ENCODE measurements at regions not wholly inside any gene's neighbourhood (a gene's known extent, or its start where the extent isn't known, plus 50 kb on each side); places are given as distances from the start of the nearest gene placed in this dataset.

GRCh38 chr6:137357263-137357947 is 136.8 kb downstream of the OLIG3 start:
- POLR2A ChIA-PET, result interaction anchor here (1.0 kb wide), 1 partner anchor 8 kb away, joined by 3 read pairs; no protein-coding TSS in a partner anchor
- TF ChIP-seq GABPB1 (CRISPR knock-in tag; IDR thresholded peaks at IDR 0.05) (peak; percentile 84), TCF7 (CRISPR knock-in tag; IDR thresholded peaks at IDR 0.05; ENCODE audit: low read depth) (no peak)
- ATAC-seq, result no peak
- CTCF ChIA-PET, result interaction anchor here (1.3 kb wide), 2 partner anchors 35 to 232 kb away, joined by 3 to 5 read pairs; no protein-coding TSS in a partner anchor
- no peaks in the 10 kb centered on the region for H3K36me3 Mint-ChIP-seq
- no peak for DNase-seq (ENCODE audit: low spot score)
- no peaks in the 10 kb centered on the region for H3K27me3 Mint-ChIP-seq (ENCODE audit: low read depth)
- H3K4me1 Mint-ChIP-seq, result peaks cover 5% of the 10 kb centered on the region; the same call in 1 of the 2 replicates
- no peaks in the 10 kb centered on the region for H3K9me3 Mint-ChIP-seq
- H3K27ac Mint-ChIP-seq, result no peak overlapping the region
- H3K4me3 Mint-ChIP-seq, result no peak overlapping the region

GRCh38 chr6:137353842-137354397 is 134.7 kb upstream of the IFNGR1 start:
- TF ChIP-seq, protein P1, sequence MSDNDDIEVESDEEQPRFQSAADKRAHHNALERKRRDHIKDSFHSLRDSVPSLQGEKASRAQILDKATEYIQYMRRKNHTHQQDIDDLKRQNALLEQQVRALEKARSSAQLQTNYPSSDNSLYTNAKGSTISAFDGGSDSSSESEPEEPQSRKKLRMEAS (CRISPR knock-in tag; IDR thresholded peaks at IDR 0.05), result no peak
- TF ChIP-seq ATF1 (CRISPR knock-in tag; IDR thresholded peaks at IDR 0.05) (no peak), GTF2I (CRISPR knock-in tag; conservative IDR thresholded peaks at IDR 0.05) (no peak), NFE2L1 (CRISPR knock-in tag; IDR thresholded peaks at IDR 0.05) (no peak), RELA (CRISPR knock-in tag; IDR thresholded peaks at IDR 0.05; ENCODE audit: borderline replicate concordance) (no peak), GABPB1 (CRISPR knock-in tag; IDR thresholded peaks at IDR 0.05) (peak; percentile 85)
- no peak overlapping the region for H3K27ac Mint-ChIP-seq
- no peaks in the 10 kb centered on the region for H3K27me3 Mint-ChIP-seq (ENCODE audit: low read depth)
- H3K4me1 Mint-ChIP-seq, result peaks cover 5% of the 10 kb centered on the region; the same call in 1 of the 2 replicates
- H3K9me3 Mint-ChIP-seq, result no peaks in the 10 kb centered on the region
- no peaks in the 10 kb centered on the region for H3K36me3 Mint-ChIP-seq
- CTCF ChIA-PET, result interaction anchor here (1.3 kb wide), 1 partner anchor 62 kb away, joined by 4 read pairs; no protein-coding TSS in a partner anchor
- DNase-seq (ENCODE audit: low spot score) (no peak), ATAC-seq (no peak)
- POLR2A ChIA-PET, result no interaction called here
- no peak overlapping the region for H3K4me3 Mint-ChIP-seq

GRCh38 chr6:137353346-137353745 is 134.2 kb upstream of the IFNGR1 start:
- Mint-ChIP-seq H3K27me3 (ENCODE audit: low read depth) (no peaks in the 10 kb centered on the region), H3K27ac (no peak overlapping the region), H3K4me1 (peaks cover 4% of the 10 kb centered on the region; the same call in 1 of the 2 replicates), H3K9me3 (no peaks in the 10 kb centered on the region), H3K36me3 (no peaks in the 10 kb centered on the region), H3K4me3 (no peak overlapping the region)
- CTCF ChIA-PET, result interaction anchor here (1.3 kb wide), 1 partner anchor 62 kb away, joined by 4 read pairs; no protein-coding TSS in a partner anchor
- POLR2A ChIA-PET, result no interaction called here
- TF ChIP-seq ZNF317 (CRISPR knock-in tag; IDR thresholded peaks at IDR 0.05; ENCODE audit: borderline replicate concordance, low read depth) (no peak), CREM (CRISPR knock-in tag; IDR thresholded peaks at IDR 0.05) (no peak)
- DNase-seq (ENCODE audit: low spot score), result no peak
- no peak for ATAC-seq

- DNase-seq (ENCODE audit: low spot score) (no peak), ATAC-seq (no peak)
- POLR2A ChIA-PET, result no interaction called here
- Mint-ChIP-seq H3K27ac (no peak overlapping the region), H3K4me1 (no peaks in the 10 kb centered on the region), H3K4me3 (no peak overlapping the region), H3K36me3 (no peaks in the 10 kb centered on the region), H3K9me3 (no peaks in the 10 kb centered on the region), H3K27me3 (ENCODE audit: low read depth) (no peaks in the 10 kb centered on the region)
- CTCF ChIA-PET, result interaction anchor here (1.3 kb wide), 1 partner anchor 63 kb away, joined by 4 read pairs; no protein-coding TSS in a partner anchor
- TF ChIP-seq NFE2L1 (CRISPR knock-in tag; IDR thresholded peaks at IDR 0.05) (no peak), GABPB1 (CRISPR knock-in tag; IDR thresholded peaks at IDR 0.05) (peak; percentile 69)
Measured at GRCh38 chr6:137352859-137353258, 133.7 kb upstream of the IFNGR1 start.

DNA sequence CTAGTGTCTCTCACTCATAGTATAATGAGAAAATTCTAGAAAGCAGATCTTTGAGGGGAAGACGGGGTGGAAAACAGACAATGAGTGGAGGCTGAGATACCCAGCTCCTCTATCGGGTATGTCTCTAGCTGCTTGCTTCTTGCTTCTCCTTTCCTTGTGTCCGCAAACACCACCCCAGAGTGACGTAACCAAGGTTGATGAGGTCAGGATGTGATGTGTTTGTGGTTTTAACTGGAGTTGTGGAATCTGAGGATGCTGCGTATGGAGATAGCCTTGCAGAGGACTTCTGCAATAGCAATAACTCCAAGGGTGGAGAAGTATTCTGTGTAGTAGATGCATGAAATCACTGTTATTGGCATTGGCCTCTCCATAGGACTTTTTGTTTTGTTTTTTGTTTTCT is 132.7 kb upstream of the IFNGR1 start:
- Mint-ChIP-seq H3K27ac (no peak overlapping the region), H3K9me3 (no peaks in the 10 kb centered on the region), H3K4me1 (no peaks in the 10 kb centered on the region), H3K4me3 (no peak overlapping the region), H3K27me3 (ENCODE audit: low read depth) (no peaks in the 10 kb centered on the region), H3K36me3 (no peaks in the 10 kb centered on the region)
- CTCF ChIA-PET, result no interaction called here
- ATAC-seq, result no peak
- no peak for TF ChIP-seq ZNF396 (CRISPR knock-in tag; IDR thresholded peaks at IDR 0.05; ENCODE audit: borderline replicate concordance)
- TF ChIP-seq, protein P2, sequence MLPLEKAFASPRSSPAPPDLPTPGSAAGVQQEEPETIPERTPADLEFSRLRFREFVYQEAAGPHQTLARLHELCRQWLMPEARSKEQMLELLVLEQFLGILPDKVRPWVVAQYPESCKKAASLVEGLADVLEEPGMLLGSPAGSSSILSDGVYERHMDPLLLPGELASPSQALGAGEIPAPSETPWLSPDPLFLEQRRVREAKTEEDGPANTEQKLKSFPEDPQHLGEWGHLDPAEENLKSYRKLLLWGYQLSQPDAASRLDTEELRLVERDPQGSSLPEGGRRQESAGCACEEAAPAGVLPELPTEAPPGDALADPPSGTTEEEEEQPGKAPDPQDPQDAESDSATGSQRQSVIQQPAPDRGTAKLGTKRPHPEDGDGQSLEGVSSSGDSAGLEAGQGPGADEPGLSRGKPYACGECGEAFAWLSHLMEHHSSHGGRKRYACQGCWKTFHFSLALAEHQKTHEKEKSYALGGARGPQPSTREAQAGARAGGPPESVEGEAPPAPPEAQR (CRISPR knock-in tag; IDR thresholded peaks at IDR 0.05), result no peak
- TF ChIP-seq, protein P3, sequence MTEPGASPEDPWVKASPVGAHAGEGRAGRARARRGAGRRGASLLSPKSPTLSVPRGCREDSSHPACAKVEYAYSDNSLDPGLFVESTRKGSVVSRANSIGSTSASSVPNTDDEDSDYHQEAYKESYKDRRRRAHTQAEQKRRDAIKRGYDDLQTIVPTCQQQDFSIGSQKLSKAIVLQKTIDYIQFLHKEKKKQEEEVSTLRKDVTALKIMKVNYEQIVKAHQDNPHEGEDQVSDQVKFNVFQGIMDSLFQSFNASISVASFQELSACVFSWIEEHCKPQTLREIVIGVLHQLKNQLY (CRISPR knock-in tag; IDR thresholded peaks at IDR 0.05), result no peak
- no peak for TF ChIP-seq EMX1 (CRISPR knock-in tag; IDR thresholded peaks at IDR 0.05)
- TF ChIP-seq, protein P4, sequence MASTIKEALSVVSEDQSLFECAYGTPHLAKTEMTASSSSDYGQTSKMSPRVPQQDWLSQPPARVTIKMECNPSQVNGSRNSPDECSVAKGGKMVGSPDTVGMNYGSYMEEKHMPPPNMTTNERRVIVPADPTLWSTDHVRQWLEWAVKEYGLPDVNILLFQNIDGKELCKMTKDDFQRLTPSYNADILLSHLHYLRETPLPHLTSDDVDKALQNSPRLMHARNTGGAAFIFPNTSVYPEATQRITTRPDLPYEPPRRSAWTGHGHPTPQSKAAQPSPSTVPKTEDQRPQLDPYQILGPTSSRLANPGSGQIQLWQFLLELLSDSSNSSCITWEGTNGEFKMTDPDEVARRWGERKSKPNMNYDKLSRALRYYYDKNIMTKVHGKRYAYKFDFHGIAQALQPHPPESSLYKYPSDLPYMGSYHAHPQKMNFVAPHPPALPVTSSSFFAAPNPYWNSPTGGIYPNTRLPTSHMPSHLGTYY (CRISPR knock-in tag; IDR thresholded peaks at IDR 0.05), result no peak
- no peak for DNase-seq (ENCODE audit: low spot score)
- POLR2A ChIA-PET, result no interaction called here
